GM12872 (cell line): ENCODE measurements at regions not wholly inside any gene's neighbourhood (a gene's known extent, or its start where the extent isn't known, plus 50 kb on each side); places are given as distances from the start of the nearest gene placed in this dataset.
A peak's percentile ranks its signal among the peaks of the same experiment; 100 is the strongest.

Source experiments
- TF ChIP-seq, protein P1 (sequence below): IDR thresholded peaks from 3 replicates; pipeline ENCODE4 v1.5.1; 2011; ENCODE audit warnings: low read depth, mild to moderate bottlenecking, low read length, moderate library complexity; ENCODE audit not compliant: insufficient read depth

DNA sequence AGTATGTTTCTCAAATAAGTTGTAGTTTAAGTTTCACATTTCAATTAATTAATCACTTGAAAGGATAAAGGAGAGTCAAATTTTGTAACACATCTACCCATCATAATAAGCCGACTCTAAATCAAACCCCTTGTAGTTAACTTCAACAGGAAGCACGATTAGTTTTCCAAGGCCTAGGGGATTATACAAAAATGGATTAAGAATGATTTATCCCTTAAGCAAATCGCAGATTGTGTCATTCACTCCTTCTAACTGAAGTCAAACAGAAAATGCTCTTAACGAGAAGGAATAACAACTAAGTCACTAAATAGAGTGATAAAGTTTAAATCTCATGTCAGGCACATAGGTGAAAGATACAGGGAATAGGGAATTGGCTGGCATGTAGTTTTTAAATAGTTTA lies 792.8 kb downstream of the ZPLD1 start:
- TF ChIP-seq, protein P1, sequence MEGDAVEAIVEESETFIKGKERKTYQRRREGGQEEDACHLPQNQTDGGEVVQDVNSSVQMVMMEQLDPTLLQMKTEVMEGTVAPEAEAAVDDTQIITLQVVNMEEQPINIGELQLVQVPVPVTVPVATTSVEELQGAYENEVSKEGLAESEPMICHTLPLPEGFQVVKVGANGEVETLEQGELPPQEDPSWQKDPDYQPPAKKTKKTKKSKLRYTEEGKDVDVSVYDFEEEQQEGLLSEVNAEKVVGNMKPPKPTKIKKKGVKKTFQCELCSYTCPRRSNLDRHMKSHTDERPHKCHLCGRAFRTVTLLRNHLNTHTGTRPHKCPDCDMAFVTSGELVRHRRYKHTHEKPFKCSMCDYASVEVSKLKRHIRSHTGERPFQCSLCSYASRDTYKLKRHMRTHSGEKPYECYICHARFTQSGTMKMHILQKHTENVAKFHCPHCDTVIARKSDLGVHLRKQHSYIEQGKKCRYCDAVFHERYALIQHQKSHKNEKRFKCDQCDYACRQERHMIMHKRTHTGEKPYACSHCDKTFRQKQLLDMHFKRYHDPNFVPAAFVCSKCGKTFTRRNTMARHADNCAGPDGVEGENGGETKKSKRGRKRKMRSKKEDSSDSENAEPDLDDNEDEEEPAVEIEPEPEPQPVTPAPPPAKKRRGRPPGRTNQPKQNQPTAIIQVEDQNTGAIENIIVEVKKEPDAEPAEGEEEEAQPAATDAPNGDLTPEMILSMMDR = no peak

DNA sequence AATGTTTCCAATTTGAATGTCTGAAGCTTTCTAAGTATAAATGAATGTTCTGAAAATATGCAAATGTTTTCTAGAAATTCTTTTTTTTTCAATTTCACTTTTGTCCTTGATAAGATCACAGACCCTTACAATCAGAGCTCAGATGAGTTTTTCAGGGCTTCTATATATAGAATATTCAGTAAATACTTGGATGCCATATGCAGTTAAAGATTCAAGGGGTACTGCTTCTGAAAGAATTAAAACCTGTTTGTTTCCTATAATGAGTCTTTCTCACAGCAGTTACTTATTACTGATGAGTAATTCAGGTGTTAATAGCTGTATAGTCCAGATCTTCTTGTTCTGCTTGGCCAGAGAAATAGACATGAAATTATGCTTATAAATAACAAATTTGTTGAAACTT lies 812.6 kb downstream of the ZPLD1 start:
- TF ChIP-seq, protein P1 = no peak

DNA sequence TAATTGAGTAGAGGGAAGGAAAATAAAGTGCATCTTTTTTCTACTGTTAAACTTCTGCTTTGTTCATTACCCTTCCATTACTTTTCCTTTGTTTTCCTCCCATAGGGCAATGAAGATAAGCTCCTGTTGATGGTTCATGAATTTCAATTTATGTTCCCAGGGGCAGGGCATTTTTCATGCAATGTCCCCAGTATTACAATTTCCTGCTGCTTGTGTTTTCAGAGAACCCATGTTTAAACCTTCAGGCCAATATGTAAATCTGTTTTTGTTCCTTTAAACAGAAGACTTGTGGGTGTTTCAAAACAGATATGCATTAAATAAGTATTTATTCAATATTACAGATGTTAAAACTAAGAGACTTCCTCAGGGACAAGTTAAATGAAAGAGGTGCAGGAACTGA lies 834.5 kb downstream of the ZPLD1 start:
- TF ChIP-seq, protein P1 = no peak

DNA sequence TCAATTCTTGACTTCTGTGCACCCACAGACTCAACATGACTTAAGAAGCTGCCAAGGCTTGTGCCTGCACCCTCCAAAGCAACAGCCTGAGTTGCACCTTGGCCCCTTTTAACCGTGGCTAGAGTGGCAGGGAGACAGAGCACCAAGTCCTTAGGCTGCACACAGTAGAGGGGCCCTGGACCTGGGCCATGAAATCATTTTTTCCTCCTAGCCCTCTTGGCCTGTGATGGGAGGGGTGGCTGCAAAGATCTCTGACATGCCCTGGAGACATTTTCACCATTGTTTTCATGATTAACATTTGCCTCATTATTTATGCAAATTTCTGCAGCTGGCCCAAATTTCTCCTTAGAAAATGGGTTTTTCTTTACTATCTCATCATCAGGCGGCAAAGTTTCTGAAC lies 836.8 kb downstream of the ZPLD1 start:
- TF ChIP-seq, protein P1 = no peak

DNA sequence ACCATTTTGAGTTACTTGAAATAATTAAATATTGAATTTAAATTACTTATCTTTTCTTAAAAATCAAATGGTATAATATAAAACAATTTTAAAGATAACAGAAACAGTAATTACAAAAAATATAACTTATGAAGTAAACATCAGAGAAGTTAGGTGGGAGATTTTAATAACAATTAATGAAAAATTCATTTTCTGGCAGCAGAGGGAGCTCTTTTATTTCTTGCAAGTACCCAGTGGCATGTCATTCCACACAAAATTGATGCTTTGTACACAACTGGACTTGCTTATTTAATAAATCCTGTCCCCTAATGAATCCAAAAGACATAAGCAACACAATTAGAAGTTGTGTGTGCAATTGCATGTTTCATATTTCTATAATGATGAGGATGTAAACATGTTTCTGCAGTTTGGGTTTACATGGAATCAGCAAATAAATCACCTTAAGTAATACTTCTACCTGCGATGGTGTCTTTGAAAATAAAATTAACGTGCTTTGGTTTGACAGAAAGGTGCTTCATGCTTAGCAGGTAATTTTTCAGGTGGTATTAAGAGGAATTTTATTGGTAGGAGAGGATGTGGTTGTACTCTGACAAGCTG lies 861.3 kb downstream of the ZPLD1 start:
- TF ChIP-seq, protein P1 = no peak

DNA sequence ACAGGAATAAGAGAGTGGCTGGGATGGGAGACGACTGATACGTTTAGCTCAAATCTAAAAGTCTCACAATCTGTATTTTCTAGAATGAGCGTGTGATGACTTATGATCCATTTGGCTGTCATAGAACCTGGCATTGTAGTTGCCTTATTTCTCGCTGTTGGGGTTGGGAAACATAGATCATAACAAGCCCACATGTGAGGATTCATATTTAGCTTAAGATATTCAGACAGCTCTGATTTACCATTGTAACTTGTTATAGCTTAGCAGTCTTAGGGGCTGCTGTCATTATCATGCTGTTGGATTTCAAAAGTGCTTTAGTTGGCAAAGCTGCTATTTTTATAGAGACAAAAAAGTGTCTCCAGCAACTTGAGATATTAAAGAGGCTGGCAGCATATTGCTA lies 871.3 kb downstream of the ZPLD1 start:
- TF ChIP-seq, protein P1 = no peak

DNA sequence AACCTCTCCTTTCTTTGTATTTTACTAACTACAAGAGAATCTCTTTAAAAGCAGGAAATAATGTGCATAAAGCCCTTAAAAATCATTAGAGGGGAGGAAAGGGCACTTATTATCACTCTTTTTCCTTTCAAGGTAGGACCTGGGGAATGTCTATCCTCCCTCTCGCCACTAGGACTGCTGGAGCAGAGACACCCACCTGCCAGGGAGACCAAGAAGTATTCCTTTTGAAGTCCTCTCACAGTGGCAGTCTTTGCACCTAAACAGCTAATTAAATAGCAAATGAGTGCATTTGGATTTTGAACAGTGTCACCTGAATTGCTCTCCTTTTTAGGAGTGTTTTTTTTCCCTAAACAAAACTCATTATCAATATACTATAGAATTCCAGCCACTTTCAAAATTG lies 874.1 kb downstream of the ZPLD1 start:
- TF ChIP-seq, protein P1 = peak; percentile 31; the same call in 1 of the 3 replicates

DNA sequence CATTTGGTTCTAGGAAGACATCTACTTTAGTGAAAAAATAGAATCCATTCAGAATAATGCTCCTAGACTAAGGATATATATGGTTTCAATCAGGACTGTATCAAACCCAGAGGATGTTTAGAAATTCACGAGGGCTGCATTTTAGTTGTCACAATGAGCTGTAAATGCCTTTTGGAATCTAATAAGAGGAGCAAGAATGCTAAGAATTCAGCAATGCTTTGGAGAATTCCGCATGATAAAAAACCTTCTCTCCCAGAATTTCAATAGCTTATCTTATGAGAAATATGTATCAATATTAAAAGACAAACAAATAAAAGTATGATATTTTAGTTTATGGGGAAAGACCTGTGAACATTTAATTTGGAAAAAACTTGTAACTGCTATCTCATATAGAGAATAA lies 885.1 kb downstream of the ZPLD1 start:
- TF ChIP-seq, protein P1 = no peak
